GM21576 (cell line): ENCODE measurements at regions not wholly inside any gene's neighbourhood (a gene's known extent, or its start where the extent isn't known, plus 50 kb on each side); places are given as distances from the start of the nearest gene placed in this dataset.

Experiments
- ATAC-seq: cut with Tn5 transposase; IDR thresholded peaks from one replicate; pipeline ENCODE4 v1.9.1; 2021; ENCODE audit warnings: mild to moderate bottlenecking, moderate library complexity; ENCODE audit not compliant: unreplicated experiment

DNA sequence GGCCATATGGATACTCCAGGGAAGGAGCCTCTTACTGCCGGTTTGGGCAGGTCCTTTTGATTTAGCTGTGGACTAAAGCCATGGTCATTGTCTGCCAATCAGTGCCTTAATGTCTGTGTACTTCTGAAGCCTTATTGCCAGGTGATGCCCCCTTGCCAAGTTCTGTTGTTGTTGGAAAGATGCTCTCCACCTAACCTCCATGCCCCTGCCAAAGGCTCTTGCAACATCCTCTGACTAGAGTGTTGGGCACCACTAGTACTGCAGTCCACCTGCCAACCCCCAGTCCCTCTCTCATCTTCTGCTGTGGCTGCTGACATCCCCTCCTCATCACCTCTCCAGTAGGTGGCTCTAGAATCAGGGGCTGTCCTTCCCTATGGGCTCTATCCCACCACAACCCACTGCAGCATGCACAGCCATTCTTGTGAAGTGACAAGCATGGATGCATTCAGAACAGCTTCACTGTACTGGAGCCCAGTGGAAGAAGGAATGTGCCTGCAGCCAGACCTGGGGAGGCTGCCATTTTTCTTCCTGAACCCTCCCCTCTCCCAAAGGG lies 375.3 kb upstream of the CDH5 start:
- ATAC-seq = no peak

DNA sequence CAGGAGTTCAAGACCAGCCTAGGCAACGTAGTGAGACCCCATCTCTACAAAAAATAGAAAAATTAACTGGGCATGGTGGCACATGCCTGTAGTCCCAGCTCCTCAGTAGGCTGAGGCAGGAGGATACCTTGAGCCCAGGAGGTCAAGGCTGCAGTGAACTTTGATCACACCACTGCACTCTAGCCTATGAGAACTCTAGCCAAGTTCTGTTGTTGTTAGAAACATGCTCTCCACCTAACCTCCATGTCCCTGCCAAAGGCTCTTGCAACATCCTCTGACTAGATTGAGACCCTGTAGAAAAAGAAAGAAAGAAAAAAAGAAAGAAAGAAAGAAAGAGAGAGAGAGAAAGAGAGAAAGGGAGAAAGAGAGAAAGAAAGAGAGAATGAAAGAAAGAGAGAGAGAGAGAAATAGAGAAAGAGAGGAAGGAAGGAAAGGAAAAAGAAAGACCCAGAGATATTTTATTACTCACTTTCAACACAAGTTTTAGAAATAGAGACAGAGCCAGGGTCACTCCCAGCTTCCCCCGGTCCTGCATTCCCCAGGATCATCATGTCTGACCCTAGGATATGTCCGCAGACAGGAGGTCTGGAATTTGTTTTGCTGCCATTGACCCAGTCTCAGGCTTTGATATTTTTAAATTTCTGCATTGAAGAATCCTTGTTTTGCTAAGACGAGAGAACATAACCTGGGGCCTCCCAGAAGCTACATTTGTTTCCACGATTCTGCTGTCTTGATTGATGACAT lies 376.5 kb upstream of the CDH5 start:
- no peak for ATAC-seq

DNA sequence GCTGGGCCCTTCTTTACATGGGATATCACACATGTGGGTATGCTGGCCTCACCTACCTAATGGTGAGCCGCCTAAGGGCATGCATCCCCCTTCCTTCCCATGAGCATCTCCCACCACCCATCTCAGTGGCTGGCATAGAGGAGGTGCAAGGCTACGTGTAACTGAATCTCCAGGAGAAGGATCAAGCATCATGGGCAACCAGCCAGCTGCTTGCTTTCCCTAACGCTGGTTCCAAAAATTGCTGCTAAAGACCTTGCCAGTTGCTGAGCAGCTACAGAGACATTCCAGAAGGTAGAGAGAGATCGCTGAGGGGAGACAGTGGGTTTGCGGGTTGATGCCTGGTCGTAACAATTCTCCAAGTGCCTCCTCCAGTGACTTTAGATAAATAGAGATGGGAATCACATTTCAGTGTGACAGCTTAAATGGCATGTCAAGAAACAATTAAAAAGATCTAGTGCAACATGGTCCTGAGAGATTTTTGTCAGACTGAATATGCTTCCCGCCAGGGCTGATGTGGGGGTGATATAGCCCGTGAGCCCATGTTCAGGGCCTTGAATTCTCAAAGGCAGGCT lies 378.4 kb upstream of the CDH5 start:
- no peak for ATAC-seq

DNA sequence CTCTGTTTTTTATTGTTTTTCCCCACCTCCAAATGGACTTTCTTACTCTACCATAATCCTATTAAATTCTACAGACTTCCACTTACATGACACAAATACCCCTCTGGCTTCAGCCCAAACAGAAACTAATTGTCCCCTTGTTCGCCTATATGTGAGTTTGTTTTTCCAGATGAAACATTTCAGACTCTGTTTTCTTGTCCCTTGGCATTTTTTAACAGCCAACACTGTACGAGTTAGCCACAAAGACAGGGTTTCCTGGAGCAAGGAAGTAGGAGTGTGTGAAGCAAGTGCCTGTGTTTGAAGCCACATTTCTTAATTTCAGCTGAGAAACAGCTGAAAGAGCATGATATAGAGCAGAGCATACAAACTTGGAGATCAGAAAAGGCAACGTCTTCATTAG lies 382.2 kb upstream of the CDH5 start:
- ATAC-seq = no peak

DNA sequence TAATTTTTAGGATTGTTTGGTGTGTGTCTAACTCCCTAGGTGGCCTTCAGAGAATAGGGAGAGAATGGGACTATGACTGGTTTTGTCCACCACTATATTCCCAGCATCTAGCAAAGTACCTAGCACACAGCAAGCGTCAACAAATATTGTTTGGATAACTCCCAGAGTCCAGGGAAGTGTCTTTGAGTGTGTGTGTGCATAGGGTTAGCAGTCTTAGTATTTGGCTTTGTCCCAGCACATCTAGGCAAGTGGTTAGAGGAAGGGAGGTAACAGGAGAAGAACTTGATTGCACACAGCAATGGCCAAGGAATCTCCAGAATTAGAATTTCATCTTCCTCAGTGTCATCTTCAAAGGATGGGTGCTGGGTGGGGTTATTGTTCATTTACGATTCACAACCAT lies 385.4 kb upstream of the CDH5 start:
- no peak for ATAC-seq

DNA sequence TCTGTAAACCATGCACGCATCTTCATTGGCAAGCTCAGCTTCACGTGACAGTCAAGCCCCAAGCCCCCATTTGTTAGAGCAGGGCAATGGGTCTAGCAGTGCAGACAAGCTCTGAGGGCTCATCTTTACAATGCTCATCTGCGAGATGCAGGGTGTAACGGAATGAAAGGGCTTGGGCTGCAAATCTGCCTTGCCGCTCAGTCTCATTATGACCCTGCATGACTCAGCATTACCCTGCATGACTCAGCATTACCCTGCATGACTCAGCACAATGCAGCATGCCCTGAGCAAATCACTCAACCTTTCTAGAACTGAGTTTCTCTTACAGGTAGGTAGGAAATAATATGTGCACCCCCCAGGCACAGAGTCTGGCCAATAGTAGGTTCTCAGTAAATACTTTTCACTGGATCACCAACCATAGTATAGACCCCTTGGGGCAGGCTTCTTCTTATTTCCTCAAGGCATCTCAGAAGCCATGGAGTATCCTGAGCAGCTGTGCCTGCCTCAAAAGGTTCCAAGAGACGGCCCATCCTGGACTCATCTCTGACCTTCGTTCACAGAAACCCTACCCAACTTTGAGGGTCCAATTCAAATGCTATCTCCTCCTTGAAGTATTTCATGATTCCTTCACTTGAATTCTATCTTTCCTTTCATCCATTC lies 391.3 kb upstream of the CDH5 start:
- ATAC-seq = no peak

DNA sequence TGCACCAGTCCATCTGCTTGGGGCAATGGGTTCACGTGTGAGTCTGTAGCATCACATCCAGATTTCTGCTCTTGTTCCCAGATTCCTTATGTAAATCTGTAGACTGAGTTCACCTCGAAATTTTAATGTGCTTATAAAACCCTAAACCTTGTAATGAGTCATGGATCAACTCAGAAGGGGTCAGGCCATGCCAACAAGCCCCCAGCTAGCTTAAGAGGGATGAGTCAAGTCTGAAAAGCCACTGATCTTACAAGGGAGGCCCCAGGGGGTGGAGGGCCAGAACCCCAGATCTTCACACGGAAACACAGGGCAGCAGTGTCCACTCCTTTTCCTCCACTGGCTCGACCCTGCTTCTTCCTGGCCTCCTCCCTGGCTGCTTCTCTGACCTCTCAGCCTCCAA lies 399.1 kb upstream of the CDH5 start:
- no peak for ATAC-seq

DNA sequence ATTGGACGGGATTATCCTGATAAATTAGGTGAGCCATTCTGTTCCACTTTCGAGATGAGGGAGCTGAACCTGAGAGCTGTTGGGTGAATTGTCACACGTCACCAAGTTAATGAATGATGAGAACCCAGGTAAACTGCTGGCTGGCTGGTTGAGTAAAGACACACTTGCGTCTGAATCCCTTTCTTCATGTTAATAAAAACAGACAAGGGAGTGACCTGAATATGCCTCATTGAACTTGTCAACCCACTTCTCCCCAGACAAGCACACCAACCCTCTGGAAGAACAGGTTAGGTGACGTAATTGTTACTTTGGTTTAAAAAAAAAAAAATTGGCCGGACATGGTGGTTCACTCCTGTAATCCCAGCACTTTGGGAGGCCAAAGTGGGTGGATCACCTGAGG lies 400.9 kb upstream of the CDH5 start:
- no peak for ATAC-seq

DNA sequence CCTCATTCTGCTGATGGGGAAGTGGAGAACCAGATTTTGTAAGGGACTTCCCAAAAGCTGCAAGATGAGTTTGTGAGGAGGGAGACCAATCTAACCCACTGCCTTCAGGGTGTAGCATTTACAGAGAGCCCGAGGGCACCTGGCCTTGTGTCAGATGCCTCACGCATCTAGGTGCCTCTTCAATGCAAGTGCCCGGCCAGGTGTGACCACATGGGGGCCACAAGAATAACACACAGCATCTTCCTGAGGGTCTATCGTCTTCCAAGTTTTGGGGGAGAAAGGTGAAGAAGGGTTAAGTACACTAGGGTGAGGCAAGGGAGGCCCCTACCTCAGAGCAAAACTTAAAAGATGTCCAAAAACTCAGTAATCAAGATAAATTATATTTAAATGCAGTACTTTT lies 401.7 kb upstream of the CDH5 start:
- ATAC-seq = no peak

DNA sequence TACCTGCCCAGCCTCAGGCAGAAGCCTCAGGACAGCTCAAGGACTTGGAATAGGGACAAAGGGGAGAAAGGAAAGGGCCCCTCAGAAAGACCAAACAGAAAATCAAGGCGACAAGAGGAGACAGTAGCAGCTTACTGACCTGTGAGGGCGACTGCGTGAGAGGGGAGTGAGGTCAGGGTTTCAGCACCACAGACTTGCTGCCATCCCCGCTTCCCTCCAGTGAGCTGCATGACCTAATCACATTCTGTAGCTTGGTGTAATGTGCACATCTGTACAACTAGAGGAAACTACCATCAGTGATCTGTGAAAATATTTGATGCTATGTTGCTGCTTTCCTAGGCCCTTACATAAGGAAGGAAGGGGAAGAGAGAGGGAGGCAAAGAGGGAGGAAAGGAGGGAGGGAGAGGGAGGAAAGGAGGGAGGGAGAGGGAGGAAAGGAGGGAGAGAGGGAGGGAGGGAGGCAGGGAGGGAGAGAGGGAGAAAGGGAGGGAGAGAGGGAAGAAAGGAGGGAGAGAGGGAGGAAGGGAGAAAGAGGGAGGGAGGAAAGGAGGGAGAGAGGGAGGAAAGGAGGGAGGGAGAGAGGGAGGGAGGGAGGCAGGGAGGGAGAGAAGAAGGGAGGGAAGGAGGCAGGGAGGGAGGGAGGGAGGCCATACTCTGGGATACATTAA lies 404.9 kb upstream of the CDH5 start:
- ATAC-seq = no peak

DNA sequence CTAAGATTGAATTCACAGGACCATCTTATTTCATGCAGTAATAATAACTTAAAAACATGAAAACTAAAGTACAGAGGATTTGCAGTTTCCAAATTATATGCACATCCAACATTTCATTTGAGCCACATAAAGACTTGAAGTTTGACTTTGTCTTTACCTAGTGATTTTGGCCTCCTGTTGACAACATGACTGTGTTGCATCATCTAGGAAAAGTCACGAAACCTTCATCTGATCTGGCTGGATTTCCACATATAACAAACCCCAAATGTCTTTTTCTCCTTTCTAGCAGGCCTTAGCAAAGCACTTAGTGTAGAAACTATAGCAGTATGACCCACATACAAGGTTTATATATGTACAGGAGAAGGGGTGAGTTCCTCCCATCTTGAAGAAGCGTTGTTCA lies 406.5 kb upstream of the CDH5 start:
- ATAC-seq = no peak

DNA sequence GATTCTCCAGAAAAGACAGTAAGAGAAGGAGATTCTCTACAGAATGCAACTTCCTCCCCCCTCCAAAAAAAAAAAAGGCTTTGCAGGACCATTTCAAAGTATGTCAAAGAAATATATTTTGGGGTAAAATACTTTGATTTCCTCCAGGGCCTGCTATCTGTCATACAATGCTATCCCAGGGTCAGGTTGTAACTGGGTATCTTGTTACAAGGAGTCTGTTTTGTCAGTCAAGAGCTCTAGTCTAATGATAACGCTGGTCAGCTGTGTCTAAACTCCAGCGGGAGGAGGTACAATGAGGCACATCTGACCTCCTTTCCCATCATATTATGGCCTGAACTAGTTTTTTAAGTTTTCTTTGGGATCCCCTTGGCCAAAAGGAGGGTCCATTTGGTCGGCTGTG lies 408.4 kb upstream of the CDH5 start:
- no peak for ATAC-seq

DNA sequence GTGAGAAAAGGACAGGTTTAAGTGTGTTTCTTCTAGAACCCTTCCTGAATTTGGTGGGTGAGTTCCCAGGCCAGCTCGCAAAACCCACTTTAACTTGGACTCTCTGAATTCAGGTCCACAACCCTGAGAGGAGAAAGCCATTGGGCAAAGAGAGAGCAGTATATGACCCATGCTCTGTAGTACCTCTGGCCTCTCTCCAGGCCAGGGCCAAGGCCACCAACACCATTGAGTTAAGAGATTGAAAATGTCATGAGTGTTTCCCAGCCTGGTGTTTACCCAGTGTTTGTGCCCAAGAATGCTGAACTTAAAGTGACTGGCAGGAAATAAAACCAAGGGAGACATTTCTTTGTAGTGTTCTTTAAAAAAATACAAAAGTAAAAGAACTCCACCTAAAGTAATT lies 410.4 kb upstream of the CDH5 start:
- ATAC-seq = no peak

DNA sequence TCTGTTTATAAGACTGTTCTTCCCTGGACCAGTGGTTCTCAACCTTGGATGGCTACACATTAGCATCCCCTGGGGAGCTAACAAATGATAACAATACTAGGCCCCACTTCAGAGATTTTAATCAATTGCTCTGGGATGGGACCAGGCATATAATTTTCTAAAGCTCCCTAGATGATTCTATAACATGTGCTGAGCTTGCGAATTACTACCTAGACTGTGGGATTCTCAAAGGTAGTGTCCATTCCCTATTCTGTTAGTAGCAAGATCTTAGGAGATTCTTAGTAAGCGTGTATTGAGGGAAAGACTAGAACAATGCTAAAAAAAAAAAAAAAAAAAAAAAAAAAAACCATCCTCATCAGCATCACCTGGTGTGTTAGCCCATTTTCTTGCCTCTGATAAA lies 412.0 kb upstream of the CDH5 start:
- ATAC-seq = no peak

DNA sequence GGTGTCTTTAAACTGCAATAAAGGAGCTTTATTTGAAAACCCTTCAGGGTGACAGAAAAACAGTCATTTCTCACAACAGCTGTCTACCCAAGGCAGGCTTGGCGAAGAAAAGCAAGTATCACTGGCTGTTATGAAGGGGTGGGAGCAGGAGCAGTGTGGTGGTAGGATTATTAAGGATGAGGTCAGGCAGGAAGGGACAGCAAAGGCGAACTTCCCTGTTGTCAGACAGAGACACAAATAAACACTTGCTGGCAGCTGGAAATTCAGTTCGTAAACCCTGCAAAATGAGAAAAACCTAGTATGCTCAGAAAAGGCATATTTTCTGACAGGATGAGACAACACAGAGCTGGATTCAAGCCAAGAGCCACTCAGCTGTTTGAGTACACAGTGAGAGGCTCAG lies 416.3 kb upstream of the CDH5 start:
- no peak for ATAC-seq

DNA sequence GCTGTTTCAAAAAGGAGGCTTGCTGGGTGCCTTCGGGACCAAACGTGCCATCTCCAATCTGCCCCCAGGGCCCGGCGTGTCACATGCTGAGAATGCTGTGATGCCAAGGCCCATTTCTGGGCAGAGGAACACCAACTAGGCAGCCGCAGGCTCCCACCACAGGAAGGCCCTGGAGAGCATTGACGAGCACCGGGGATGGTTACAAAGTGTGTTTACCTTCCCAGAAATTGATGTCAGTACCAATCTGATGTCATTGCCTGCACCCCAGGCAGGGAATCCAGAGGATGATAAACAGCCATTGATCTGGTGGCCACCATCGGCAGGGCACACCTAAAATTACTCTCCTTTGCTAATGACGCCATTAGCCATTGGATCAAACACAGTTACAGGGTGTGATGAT lies 418.1 kb upstream of the CDH5 start:
- ATAC-seq = no peak

DNA sequence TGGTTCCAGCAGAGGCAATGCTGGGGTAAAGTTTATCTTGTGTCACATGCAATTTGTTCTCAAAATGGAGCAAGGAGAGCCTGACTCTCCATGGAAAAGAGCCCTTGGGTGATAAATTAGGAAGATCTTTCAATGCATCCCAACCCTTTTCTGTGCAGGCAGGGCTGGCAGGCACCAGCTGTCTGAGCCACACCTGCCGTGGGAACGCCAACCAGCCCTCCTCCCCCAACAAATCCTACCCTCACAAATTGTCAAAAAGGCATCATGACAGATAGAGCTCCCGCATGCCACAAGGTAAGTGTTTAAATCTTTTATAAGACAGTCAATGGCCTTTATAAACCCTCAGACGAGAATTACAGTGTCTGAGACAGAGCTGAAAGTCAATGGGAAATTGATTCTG lies 418.5 kb upstream of the CDH5 start:
- no peak for ATAC-seq

DNA sequence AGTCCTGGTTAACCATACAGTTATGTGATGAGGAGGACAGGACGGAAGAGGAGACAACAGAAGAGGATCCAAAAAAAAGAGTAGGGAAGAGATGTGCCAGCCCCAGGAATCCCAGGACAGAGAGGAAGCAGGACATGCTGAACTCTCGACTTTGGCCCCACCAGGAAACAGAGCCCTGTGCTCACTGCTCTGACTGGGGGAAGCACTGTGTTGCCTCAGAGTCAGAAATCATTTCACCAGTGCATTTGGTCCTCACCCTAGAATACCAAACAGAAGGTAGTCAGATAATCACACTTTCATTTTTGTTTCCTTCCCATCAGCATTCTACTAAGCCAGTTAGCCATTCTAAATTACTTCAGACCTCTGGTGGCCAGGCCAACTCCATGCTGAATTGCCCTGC lies 421.0 kb upstream of the CDH5 start:
- ATAC-seq = no peak

DNA sequence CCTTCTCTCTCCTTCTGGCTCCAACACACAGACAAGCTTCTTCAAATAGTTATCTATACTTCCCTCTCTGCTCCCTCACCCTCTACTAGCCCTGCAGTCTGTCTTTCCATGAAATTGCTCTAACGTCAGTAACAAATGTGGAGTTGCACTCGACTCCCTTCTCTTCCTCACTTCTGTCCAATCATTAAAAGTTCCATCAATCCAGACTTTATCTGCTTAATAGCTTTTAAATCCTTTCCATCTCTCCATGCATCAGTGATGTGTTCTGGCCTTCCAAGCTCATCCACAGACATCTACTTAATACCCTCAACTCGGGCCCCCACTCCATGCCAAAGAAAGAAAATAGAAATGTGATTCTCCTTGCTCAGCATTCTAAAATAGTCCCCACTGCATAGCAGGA lies 422.1 kb upstream of the CDH5 start:
- no peak for ATAC-seq

DNA sequence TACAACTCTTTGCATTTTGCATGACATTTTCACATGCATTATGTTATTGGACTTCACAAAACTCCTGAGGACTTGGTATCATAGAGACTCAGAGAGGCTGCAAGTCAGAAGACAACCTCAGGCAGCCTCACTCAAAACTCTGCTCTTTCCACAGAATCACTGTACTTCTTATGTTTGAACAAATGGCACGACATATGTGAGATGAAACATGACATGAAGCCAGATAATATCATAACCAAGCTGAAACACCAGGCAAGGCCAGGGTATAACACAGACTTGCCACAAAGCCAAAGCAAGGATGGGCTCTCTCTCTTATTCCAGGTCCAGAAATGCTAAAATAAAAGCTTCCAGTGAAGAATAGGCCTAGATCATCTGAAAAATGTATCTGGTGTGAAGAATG lies 425.8 kb upstream of the CDH5 start:
- ATAC-seq = no peak

DNA sequence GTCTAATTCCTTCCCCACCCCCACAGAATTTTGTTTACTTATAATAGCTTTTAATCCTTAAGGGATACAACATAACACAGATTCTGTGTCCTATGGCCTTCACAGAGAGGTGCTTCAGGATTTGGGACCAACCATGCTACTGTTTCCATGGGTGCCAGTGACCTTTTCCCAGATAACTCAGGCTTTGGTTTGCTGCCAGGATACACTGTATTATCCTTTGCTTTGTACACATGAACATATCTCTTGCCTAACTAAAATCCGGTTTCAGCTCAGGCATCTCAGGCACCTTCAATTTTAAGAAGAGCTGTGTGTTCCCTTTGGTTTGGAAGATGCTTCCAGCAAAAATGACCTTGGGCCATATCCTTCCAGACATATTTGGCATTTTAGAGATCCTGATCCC lies 428.4 kb upstream of the CDH5 start:
- ATAC-seq = no peak

DNA sequence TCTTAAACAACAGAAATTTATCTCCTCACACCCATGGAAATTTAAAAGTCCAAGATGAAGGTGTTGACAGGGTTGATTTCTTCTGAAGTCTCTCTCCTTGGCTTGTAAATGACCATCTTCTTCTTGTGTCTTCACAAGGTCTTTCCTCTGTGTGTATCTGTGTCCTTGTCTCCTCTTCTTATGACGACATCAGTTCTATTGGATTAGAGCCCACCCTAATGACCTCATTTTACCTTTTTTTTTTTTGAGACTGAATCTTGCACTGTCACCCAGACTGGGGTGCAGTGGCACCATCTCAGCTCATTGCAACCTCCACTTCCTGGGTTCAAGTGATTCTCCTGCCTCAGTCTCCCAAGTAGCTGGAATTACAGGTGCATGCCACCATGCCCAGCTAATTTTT lies 429.0 kb upstream of the CDH5 start:
- no peak for ATAC-seq
